Keratinocyte (primary cell): ENCODE measurements at regions not wholly inside any gene's neighbourhood (a gene's known extent, or its start where the extent isn't known, plus 50 kb on each side); places are given as distances from the start of the nearest gene placed in this dataset.

Experiments used
- DNase-seq: peaks from one replicate; pipeline ENCODE4 v3.0.0-alpha.2; 2011; ENCODE audit warnings: low read depth, missing footprints, low spot score
- FAIRE-seq: peaks from 2 replicates; lab custom pipeline; 2011; peaks lifted over from hg19 to GRCh38; lab: Jason Lieb, UNC
- H2AFZ ChIP-seq: 2 replicates; pipeline ENCODE4 v1.6.0; 2012; ENCODE audit warnings: low read length, control low read depth, inconsistent platforms; ENCODE audit not compliant: control insufficient read depth
- H3K27ac ChIP-seq: 2 replicates; pipeline ENCODE4 v1.5.1; 2011; ENCODE audit warnings: low read length; ENCODE audit not compliant: control insufficient read depth, insufficient read depth
- H3K27me3 ChIP-seq: 3 replicates; pipeline ENCODE4 v1.6.0; 2011; ENCODE audit warnings: low read length; ENCODE audit not compliant: control insufficient read depth, insufficient read depth; ENCODE audit errors: extremely low read depth
- H3K36me3 ChIP-seq, 2 experiments: 2 replicates in 1 of 2; 3 replicates in 1 of 2; pipeline ENCODE4 v1.5.1; 2011; ENCODE audit warnings: low read length in 2 of 2, mild to moderate bottlenecking in 1 of 2; ENCODE audit not compliant: control insufficient read depth in 2 of 2, insufficient read depth in 2 of 2; ENCODE audit errors: extremely low read depth in 1 of 2
- H3K4me1 ChIP-seq: 3 replicates; pipeline ENCODE4 v1.5.1; 2011; ENCODE audit warnings: low read length; ENCODE audit not compliant: control insufficient read depth, insufficient read depth; ENCODE audit errors: extremely low read depth
- H3K4me2 ChIP-seq: 3 replicates; pipeline ENCODE4 v1.6.0; 2011; ENCODE audit warnings: low read depth, low read length; ENCODE audit not compliant: control insufficient read depth, insufficient read depth; ENCODE audit errors: extremely low read depth
- H3K4me3 ChIP-seq, 3 experiments: fragments of 200-600 bp in 1 of 3; sonication (generic) in 1 of 3; 2 replicates in 2 of 3; 3 replicates in 1 of 3; pipeline ENCODE4 v1.5.1; 2011 to 2016; ENCODE audit warnings: low read length in 3 of 3, mild to moderate bottlenecking in 3 of 3, control low read depth in 2 of 3, inconsistent platforms in 1 of 3, low read depth in 1 of 3, mixed read lengths in 1 of 3, mixed run types in 1 of 3, moderate library complexity in 1 of 3; ENCODE audit not compliant: control insufficient read depth in 2 of 3, insufficient read depth in 2 of 3; ENCODE audit errors: extremely low read depth in 1 of 3
- H3K79me2 ChIP-seq: 2 replicates; pipeline ENCODE4 v1.6.0; 2012; ENCODE audit warnings: low read length; ENCODE audit not compliant: control insufficient read depth, insufficient read depth
- H3K9ac ChIP-seq: 3 replicates; pipeline ENCODE4 v1.6.0; 2011; ENCODE audit warnings: low read length; ENCODE audit not compliant: control insufficient read depth, insufficient read depth; ENCODE audit errors: extremely low read depth
- H3K9me1 ChIP-seq: 3 replicates; pipeline ENCODE4 v1.6.0; 2011; ENCODE audit warnings: low read length; ENCODE audit not compliant: control insufficient read depth, insufficient read depth; ENCODE audit errors: extremely low read depth
- H3K9me3 ChIP-seq: 2 replicates; pipeline ENCODE4 v1.5.1; 2012; ENCODE audit warnings: low read depth, low read length; ENCODE audit not compliant: control insufficient read depth
- H4K20me1 ChIP-seq: 3 replicates; pipeline ENCODE4 v1.6.0; 2011; ENCODE audit warnings: low read length; ENCODE audit not compliant: control insufficient read depth, insufficient read depth; ENCODE audit errors: extremely low read depth
- CTCF ChIP-seq, 3 experiments: IDR thresholded peaks in 1 of 3; conservative IDR thresholded peaks in 1 of 3; optimal IDR thresholded peaks in 1 of 3; 2 replicates in 2 of 3; 3 replicates in 1 of 3; pipeline versions ENCODE3 to v1.5.1; 2011; ENCODE audit warnings: low read length in 3 of 3, mild to moderate bottlenecking in 3 of 3, moderate library complexity in 2 of 3, control low read depth in 1 of 3, inconsistent platforms in 1 of 3; ENCODE audit not compliant: insufficient read depth in 2 of 3; ENCODE audit errors: extremely low read depth in 1 of 3
- EZH2 ChIP-seq: IDR thresholded peaks from one replicate; pipeline ENCODE4 v1.6.1; 2012; ENCODE audit warnings: inconsistent platforms, mild to moderate bottlenecking, low read length, moderate library complexity
- dilution Hi-C: fragments of 300-500 bp; cut with MboI; formaldehyde crosslinking; loops from one replicate; pipeline ENCODE4 v1.7.0; 2020; ENCODE audit warnings: low sequenced_read_pairs; ENCODE audit not compliant: extremely low pct_ligation_motif_present

GRCh38 chr2:145094370-145094769 is 574.5 kb upstream of the ZEB2 start:
- no peak for DNase-seq
- no peaks in the 10 kb centered on the region for H3K9me1 ChIP-seq
- no peaks in the 10 kb centered on the region for H3K9me3 ChIP-seq
- no peak overlapping the region for H3K4me2 ChIP-seq
- H3K4me1 ChIP-seq: peaks cover 5% of the 10 kb centered on the region
- dilution Hi-C loops: no loop called here
- no peaks in the 10 kb centered on the region for H3K27me3 ChIP-seq
- H3K9ac ChIP-seq: no peak overlapping the region
- TF ChIP-seq EZH2 (no peak), CTCF (optimal IDR thresholded peaks at IDR 0.05 in 1 of 3, IDR thresholded peaks at IDR 0.05 in 1 of 3, conservative IDR thresholded peaks at IDR 0.05 in 1 of 3; ENCODE audit: extremely low read depth in 1 of 3, insufficient read depth in 2 of 3, low read length in 3 of 3) (no peak)
- H3K4me3 ChIP-seq: no peak overlapping the region
- no peak overlapping the region for H3K27ac ChIP-seq
- H4K20me1 ChIP-seq: no peaks in the 10 kb centered on the region
- FAIRE-seq: no peak
- no peak overlapping the region for H2AFZ ChIP-seq
- no peaks in the 10 kb centered on the region for H3K79me2 ChIP-seq
- no peaks in the 10 kb centered on the region for H3K36me3 ChIP-seq

- H3K79me2 ChIP-seq: no peaks in the 10 kb centered on the region
- H3K4me1 ChIP-seq: peaks cover 5% of the 10 kb centered on the region
- H3K9me1 ChIP-seq: no peaks in the 10 kb centered on the region
- no peak overlapping the region for H3K9ac ChIP-seq
- H3K9me3 ChIP-seq: no peaks in the 10 kb centered on the region
- no peaks in the 10 kb centered on the region for H3K27me3 ChIP-seq
- H4K20me1 ChIP-seq: no peaks in the 10 kb centered on the region
- no peaks in the 10 kb centered on the region for H3K36me3 ChIP-seq
- H2AFZ ChIP-seq: no peak overlapping the region
- DNase-seq (no peak), FAIRE-seq (no peak)
- TF ChIP-seq CTCF (optimal IDR thresholded peaks at IDR 0.05 in 1 of 3, IDR thresholded peaks at IDR 0.05 in 1 of 3, conservative IDR thresholded peaks at IDR 0.05 in 1 of 3; ENCODE audit: extremely low read depth in 1 of 3, insufficient read depth in 2 of 3, low read length in 3 of 3) (no peak), EZH2 (no peak)
- H3K4me2 ChIP-seq: no peak overlapping the region
- H3K4me3 ChIP-seq: no peak overlapping the region
- H3K27ac ChIP-seq: no peak overlapping the region
- dilution Hi-C loops: no loop called here
Observed at GRCh38 chr2:145091967-145092366, 572.0 kb upstream of the ZEB2 start.
